NCI-H345 treated with DMSO at 0.1 percent for 48 hours (cell line): ENCODE measurements at regions not wholly inside any gene's neighbourhood (a gene's known extent, or its start where the extent isn't known, plus 50 kb on each side); places are given as distances from the start of the nearest gene placed in this dataset.

Source experiments
- DNase-seq: peaks from one replicate; lab custom pipeline; 2025; ENCODE audit not compliant: unreplicated experiment; lab: John Stamatoyannopoulos, UW

DNA sequence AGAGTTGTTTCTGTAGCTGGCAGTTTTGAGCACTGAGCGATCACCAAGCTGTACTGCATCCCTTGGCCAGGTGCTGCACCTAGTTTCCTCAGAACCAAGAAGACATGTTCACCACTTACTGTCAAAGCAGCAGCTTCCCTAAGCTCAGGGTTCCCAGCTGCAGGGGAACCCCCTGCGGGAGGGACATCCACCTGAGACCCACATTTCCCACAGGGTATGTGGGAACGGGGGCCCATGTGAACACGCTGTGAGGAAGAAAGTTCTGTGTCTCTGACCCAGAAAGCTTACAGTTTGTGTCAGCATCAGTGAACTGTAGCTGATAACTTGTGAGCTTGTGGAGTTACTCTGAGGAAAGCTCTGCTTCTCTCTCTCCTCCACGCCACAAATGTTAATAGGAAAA, 436.8 kb upstream of the IGFBP3 start:
- no peak for DNase-seq

DNA sequence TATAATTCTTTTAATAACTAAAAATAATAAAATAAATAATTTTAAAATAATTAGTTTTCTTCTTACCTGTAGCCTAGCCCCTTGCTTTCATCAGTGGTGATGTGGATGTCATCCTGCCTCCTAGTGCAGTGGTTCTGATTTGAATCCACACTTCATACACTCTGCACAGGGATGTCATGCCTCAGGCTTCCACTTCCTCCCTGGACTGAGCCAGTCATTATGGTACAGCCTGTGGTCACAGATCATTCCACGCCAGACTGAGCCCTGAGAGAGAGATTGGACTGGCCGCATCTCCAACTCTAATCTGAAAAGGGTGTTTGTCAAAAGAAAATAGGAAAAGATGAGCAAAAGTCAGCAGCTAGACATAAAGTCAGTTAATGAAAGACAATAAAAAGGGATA, 436.2 kb upstream of the IGFBP3 start:
- no peak for DNase-seq

DNA sequence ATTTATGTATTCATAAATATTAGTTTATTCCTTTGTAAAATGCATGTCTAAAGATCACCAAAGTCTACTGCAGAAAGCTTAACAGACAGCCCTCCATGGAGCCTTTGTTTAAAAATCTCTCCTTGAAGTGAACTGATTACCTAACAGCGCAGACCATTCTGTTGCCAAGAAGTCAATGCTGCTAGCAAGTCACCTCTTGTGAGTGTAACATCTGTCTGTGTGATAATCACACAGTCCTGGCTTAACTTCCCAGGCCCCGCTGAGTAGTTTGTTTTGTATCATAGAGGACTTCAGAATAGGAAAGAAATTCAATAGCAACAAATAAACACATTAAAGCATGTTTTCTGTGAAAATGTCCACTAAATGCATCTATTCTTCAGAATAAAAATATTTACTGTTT, 435.3 kb upstream of the IGFBP3 start:
- DNase-seq, result no peak

DNA sequence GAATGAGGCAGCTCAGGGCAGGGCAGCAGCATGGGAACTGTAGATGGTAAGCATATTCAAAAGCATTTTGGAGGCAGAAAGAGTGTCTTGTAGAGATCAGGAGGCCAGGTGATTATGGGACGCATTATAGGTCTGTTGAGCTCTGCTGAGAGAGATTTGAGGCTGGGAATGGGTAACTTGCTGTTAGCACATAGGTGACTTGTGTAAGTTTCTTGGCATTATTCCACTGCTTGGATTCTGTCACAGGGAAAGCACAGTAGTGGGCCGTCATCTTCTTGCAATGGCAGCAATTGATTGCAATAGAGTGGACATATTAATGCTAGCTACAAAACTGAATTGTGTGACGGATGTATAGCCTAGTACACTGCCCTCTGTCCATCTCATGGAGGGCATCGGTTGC, 434.3 kb upstream of the IGFBP3 start:
- no peak for DNase-seq

DNA sequence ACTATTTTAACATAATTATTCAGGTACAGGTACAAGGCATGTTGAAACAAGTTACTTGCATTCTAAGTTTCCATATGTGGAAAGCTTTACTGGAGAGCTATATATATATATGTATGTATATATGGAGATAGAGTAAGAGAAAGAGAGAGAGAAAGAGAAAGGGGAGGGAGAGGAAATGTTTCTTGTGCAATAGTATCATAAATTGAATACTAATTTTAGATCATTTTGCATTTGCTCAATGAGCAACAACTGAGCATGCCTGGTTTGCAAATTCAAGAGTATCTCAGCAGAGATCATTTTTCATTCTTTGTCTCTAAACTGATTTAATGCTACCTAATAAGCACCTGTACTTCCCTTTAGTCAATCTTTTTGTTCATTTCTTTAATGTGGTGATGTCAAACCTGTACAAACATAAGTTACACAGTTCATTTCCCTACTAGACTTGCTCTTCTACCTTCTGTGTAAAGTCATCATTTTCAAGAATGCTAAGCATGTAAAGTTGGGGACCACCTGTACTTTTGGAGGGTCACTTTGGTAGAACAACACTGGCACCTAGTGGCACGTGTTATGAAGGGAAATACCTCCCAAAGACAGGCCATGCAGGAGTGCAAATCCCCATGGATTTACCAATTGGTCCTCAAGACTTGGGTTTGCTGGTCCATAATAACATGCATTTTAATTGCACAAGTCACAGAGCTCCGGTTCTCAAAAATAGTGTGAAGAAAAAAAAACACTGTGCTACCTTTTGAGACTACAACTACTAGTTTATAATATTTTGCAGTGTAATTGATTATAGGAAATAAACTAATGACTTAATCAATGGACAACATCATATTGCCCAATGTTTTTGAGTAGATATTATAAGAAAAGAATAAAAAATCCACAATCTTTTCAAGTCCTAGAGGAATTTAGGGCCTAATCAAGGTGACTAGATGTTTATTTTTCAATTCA, 431.2 kb upstream of the IGFBP3 start:
- DNase-seq, result no peak

DNA sequence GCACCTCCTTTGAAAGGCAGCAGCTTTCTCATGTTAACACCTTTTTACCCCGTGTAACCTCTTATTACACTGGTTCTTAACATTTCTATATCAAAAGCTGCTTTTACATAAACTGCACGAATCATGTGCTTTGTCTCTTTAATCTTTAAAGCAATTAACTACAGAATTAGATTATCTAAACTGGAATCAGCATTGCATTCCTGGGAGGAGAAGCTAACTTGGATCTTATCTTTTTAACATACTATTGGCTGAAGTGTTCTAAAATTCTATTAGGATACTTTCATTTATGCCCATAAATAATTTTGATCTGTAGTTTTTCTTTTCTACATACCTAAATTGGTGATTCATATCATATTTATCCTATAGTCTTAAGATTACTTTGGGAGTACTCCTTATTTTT, 428.4 kb upstream of the IGFBP3 start:
- no peak for DNase-seq

DNA sequence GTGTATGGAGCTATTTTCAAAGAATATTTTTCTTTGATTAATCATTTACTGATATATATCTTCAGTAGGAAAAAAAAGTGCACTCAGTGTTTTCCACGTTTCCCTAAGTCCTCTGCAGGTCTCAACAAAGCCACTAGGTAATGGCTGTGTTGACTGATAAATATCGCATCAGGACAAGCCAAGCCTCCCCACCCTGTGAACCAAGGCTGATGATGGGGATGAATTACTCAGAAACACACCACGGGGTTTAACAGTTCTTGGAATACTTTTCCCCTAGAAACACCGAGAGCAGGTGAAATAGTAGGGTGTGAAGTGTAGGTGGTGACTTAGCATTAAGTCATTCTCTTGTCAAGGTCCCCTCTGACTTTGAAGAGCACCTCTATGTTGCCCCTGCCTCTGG, 423.5 kb upstream of the IGFBP3 start:
- DNase-seq, result no peak

DNA sequence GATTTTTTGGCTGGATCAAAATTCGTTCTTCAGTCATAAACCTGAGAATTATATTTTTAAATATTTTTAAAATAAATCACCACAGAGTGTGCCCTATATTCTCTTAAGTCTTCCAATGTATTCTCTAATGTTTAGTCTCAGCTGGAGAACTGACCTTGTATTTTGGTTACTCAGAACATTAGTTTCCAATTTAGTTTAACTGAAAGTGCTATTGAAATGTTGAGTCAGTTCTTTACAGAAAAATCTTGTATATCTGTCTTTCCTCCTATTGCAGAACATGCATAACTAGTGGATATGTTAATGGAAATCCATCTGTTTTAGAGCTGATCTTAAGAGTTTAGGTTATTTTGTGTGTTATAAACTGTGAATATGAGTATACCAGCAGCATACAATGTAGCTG, 422.7 kb upstream of the IGFBP3 start:
- DNase-seq, result no peak

DNA sequence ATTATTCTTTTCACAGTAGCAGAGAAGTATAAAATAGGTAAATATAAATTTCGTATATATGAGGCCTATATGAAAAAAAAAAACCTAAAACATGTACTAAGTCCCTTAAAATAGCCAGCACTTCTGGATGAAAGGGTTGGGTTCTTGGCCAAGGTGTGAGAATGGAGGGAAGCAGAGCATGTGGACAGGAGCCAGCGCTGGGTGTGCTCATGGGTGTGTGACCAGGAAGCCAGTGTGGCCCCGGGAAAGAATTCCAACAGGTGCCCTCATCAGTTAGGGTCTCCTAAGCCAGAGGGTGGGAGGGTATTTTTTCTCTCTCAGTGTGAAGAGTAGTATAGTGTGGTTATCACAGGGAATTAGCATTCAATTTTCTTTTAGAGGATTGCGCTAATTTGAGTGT, 401.9 kb upstream of the IGFBP3 start:
- no peak for DNase-seq

DNA sequence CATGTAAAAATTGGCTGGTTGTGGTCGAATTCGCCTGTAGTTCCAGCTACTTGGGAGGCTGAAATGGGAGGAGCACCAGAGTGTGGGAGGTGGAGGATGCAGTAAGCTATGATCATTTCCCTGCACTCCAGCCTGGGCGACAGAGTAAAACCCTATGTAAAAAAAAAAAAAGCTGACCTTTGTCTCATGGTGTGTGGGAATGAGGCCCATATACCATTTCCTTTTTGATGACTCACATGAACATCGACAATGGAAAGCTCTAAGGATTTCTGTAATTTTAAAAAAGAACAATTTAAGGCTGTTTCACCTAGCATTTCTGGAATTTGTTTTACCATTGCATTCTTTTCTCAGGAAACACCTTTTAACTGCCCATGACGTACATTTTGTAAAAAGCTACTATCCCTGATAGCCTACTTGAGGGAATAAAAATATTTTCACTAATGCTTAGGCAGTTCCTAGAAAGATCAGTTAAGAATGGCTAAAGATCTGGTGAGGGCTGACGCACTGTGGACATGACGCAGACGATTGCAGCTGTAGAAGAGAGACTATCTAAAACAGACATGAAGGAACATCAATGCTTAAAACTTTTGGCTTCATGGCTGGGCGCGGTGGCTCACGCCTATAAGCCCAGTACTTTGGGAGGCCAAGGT, 400.6 kb upstream of the IGFBP3 start:
- no peak for DNase-seq

DNA sequence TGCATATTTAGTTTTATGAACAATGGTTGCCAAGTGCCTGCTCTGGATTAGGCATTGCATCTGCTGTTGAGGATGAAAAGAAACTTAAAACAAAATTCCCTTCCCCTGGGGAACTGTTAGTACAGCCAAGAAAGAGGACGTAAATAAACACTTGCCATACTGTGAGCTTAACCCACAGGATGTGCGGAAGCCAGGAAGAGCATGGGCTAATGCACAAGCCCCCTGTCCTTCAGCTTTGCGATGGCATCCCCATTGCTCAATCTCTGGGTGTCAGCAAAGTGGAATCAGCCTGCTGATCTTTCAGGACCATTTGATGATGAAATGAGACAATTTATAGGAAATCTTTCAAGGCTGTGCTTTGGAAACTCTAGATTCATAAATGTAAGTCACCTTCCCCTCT, 399.9 kb upstream of the IGFBP3 start:
- no peak for DNase-seq

DNA sequence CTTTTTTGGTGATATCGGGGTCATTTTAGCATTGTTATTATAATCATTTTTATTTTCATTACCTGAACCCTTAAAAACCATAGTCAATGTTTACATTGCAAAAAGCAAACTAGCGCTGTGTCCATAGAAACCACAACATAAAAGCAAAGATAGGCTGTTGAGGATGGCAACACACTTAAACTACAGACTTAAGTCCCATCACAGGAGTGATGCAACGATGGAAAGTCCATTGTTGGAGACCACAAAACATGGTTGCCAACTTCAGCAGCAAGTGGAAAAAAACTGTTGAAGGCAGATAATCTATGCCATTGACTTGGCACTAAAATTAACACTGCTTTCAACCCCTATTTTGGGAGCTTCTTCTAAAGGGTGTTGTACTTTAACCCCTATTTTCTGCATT, 398.8 kb upstream of the IGFBP3 start:
- no peak for DNase-seq

DNA sequence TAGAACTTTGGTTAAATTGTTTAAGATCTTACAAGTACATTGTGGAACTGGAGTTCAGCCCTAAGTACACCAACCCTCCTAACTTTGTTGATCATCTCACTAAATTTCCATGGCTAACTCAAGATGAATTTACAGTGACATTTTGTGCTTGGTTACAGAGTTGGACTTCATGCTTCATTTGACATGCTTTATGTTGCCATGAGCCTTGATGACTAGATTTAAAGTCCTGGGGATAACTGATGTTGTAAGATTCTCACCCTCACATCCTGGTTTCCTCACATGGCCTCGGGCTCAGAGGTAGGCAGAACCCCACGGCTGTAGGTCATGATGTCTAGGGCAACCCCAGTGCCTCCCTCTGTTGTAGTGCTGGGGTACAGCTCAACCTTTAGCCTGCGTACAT, 397.2 kb upstream of the IGFBP3 start:
- DNase-seq, result no peak

DNA sequence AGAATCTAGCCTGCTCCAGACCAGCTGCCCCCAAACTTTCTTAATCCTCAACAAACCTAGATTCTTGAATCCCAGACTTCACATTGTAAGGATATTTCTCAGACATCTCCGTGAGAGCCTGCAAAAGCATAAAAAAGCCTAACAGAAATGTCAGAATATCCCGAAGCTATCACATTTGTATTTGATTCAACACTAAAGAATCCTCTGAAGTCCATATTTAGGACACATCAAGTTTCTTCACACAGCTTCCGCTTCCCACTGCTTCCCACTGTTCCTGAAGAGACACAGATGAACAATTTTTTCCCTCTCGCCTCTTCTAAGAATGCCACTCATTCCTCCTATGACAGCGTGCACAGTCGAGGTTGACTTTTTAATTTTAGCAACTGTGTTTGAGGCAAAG, 396.2 kb upstream of the IGFBP3 start:
- DNase-seq, result no peak

DNA sequence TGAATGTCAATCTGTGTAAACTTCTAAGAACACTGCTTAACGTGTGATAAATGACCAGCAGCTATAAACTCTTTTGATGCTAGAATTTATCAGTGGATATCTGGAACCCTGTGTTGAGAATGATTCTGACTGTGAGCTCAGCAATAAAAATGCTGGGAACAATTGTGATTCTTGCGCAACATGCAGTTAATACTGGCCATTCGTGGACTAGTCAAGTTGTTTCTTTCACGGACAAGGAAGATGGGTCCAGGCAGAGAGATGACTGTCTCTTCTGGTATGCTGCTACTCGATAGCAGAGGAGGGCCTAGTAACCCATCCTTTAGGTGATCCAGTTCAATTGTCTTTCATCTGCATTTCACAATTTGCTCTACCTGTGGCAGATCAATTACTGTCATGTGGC, 394.8 kb upstream of the IGFBP3 start:
- no peak for DNase-seq

DNA sequence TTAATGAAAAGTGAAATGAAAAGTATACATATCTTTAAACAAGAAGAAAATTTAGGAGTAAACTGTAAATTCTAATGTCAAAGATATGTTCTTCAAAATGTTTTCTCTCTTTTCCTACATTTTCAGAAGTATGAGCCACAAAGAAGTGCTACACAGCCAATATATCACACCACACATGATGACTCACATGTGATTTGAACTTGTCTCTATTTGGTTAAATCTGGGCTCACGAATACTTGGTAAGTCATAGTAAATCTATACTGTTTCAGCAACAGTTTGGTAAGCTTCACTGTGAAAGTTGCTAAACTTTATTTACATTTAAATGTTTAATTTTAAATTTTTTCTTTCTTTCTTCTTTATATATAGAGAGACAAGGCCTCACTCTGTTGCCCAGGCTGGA, 380.6 kb upstream of the IGFBP3 start:
- no peak for DNase-seq

DNA sequence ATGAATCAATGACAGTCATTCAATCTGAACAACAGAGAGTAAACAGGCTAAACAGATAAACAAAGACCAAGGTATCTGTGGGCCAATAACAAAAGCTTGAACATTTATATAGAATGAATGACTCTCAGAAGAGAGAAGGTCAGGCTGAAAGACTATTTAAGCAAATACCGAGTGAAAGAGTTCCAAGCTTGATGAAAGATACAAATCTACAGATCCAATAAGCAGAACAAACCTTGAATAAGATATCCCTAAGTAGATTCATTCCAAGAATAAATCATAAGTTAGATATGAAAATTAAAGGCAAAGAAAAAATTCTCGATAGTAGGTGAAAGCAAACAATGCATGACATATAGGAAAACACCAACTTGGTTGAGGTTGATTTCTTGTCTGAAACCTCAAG, 376.4 kb upstream of the IGFBP3 start:
- DNase-seq, result no peak

DNA sequence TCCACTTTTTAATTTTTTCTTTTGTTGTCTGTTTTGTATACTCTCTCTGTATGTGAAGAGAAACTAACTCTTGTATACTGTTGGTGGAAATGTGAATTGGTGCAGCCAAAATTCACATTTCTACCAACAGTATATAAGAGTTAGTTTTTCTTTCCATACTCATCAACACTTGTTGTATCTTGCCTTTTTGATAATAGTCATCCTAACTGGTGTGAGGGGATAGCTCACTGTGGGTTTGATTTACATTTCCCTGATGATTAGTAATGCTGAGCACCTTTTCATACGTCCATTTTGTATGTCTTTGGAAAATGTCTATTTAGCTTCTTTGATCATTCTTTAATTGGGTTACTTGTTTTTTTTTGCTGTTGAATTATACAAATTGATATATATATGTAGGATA, 375.5 kb upstream of the IGFBP3 start:
- no peak for DNase-seq

DNA sequence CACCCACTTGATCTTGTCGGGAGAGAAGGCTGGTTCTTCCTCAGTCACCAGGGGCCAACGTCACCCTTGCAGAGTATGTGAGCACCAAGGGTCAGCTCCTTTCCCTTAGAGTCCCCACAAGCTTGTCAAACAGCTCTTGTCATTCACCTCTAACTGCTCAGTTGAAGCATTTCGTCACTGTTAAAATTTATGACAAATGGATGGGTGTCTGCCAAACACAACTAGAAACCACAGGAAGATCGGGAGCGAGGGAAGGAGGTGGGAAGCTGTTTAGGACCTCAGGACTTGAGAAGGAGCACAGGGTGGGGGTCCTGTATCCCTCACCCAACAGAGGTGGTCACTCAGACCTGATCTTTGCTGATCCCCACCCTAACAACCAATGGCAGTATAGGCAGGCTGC, 373.3 kb upstream of the IGFBP3 start:
- DNase-seq, result no peak

DNA sequence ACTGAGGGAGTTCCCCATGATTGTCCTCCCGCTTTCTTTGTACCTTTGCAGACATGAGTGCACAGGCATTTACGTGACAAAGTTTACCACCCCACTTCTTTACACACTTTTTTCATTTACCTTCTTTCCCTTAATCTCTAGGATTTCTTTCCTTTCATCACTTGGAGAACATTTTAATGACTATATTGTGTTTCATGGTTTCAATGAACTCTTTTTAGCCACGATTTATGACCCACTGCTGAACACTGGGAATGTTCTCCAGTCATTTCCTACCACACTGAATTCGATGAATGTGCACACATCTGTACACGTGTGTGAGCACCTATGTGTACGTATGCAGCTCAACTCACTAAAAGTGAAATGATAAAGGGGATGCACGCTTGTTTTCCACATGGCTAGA, 371.7 kb upstream of the IGFBP3 start:
- DNase-seq, result no peak

DNA sequence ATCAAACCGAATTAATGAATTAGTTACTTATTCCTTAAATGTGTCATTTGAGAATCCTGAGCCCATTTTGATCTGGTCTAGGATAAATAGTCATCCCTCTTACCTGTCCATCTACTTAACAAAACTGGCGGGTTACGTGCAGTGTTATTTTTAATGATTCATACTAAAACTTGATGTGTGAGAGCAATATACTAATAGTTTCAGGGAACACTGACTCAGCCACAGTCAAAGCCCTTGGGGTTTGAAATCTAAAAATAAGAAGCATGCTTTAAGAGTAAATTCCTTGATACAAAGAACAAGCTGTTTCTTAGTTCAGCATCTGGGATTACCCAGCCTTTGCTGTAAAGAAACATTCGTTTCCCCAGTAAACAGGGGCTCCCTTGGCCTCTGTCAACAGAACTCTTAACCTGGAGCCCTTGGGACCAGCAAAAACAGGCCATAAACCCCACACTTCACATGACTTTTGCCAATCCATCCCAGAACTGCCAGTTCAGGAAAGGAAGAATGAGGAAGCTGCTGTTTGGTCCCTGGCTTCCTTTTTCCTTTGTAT, 370.6 kb upstream of the IGFBP3 start:
- no peak for DNase-seq

DNA sequence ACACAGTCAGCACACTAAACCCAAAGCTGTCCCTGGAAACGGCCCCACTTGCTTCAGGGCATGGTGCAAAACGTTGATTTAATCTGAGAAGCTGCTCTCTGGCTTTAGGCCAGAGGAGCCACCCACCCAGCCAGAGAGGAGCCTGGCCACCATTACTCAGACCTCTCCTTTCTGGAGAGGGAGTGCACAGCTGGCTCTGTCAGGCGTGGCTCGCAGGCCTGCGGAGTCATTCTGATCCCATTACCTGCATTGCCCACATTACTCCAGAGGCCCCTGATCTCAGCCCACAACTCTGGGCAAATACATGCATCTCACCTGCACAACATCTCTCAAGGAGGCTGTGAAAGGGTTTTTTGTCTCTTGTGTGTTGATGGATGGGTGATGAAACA, 370.0 kb upstream of the IGFBP3 start:
- no peak for DNase-seq
